HG02642 (cell line): ENCODE measurements at regions not wholly inside any gene's neighbourhood (a gene's known extent, or its start where the extent isn't known, plus 50 kb on each side); places are given as distances from the start of the nearest gene placed in this dataset.
"Not testable (repeated sequence)": the region's sequence is repeated elsewhere in the genome, so short reads cannot be mapped to it uniquely, and the experiment has no call there.

ENCODE experiments used
- ATAC-seq: cut with Tn5 transposase; IDR thresholded peaks from one replicate; pipeline ENCODE4 v1.9.1; 2021; ENCODE audit warnings: mild to moderate bottlenecking; ENCODE audit not compliant: unreplicated experiment, poor library complexity

DNA sequence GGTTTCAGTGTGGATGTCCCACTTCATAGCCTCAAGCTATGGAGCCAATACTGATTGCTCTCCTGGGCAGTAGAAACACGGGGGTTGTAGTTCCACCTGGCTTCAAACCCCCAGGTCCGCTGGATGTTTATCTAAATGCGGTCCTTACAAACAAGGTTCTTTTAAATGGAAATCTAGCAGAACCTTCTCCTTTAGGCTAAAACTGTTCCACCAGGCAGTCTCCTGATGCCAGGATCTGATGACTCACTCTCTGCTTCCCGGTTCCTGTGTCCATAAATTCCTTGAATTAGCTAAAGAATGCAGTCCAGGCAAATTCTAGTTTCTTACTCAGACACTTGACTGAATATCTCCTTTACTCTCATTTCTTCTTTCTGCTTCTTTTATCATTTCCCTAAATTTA lies 108.4 kb upstream of the FAM3C start:
- ATAC-seq, result no peak

DNA sequence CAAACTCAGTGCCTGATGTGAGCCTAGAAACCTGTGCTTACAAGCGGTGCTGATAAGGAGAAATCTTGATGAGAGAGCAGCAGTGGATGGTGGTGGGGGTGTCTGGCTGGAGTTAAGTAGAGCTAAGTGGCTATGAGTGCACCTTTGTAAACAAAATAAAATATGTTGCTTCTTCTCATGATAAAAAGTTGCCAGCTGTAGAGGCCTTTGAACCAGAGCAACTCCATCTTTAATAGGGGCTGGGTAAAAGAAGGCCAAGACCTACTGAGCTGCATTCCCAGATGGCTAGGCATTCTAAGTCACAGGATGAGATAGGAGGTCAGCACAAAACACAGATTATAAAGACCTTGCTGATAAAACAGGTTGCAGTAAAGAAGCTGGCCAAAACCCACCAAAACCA lies 107.6 kb upstream of the FAM3C start:
- no peak for ATAC-seq

DNA sequence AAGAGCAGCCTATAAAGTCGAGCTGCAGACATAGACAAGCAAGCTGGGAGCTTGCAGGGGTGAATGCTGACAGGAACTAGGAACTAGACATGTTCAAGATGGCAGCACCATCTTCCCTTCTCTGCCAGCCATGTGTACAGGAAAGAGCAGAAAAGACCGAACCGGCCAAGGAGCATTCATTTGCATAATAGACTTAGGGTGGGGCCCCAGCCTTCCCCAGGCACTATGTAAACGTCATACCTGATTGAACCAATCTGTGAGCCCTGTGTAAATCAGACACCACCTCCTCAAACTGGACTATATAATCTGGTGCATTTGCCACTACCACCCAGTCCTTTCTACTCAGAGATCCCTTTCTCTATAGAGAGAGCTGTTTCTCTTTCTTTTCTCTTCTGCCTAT lies 106.9 kb upstream of the FAM3C start:
- ATAC-seq, result no peak

DNA sequence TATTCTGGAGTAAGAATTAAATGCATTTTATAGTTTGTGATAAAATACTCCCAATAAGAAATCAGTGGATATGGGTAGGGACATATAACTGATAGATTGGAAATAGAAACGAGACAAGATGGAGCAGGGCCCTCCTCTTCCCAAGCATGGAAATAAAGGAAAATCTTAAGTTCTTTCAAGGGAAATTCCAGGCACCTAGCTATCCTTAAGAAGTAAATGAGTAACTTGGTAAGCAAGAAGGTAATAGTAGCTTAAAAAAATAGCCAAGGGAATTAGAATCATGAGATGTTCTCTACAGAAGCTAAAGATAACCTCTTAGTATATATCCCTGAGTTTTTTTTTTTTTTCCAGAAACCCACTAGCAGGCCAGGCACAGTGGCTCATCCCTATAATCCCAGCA lies 105.5 kb upstream of the FAM3C start:
- ATAC-seq, result no peak

DNA sequence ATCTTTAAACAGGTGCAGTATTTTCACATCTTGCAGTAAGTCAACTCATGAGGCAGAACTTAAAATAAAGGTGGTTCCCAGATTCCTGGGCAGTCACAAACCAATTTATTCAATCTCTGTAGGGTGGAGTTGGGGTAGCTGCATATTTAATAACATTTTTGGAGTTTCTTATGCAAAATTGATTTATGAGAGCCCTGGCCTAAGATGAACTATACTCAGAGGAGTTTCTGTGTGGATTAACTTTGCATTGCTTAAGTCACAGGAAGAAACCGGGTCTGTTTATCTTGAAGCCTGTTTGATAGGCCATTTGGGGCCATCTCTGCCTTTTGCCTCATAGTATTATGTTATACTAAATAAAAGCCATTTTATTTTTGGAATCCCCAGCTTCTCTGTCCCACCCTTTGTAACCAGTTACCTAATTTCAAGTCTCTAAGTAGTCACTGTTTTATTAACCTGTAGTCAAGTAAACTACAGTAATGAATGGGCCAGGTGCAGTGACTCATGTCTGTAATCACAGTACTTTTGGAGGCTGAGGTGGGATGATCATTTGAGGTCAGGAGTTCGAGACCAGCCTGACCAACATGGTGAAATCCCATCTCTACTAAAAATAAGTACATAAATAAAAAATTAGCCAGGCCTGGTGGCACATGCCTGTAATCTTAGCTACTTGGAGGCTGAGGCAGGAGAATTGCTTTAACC lies 104.4 kb upstream of the FAM3C start:
- ATAC-seq, result no peak

DNA sequence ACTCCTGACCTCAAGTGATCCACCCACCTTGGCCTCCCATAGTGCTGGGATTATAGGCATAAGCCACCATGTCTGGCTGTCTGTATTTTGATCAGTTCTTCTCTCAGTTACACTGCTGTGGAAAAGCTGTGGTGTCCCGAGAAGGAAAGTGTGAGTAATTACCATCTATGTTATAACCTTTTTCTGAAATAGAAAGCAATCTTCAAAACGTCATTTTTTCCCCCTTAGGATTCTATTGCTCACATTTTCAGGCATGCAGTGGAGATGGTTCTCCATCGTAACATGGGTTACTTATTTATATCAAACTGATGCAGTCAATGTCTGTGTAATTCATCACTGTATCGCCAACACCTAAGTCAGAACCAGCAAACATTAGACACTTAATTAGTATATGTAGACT lies 103.5 kb upstream of the FAM3C start:
- ATAC-seq, result no peak

DNA sequence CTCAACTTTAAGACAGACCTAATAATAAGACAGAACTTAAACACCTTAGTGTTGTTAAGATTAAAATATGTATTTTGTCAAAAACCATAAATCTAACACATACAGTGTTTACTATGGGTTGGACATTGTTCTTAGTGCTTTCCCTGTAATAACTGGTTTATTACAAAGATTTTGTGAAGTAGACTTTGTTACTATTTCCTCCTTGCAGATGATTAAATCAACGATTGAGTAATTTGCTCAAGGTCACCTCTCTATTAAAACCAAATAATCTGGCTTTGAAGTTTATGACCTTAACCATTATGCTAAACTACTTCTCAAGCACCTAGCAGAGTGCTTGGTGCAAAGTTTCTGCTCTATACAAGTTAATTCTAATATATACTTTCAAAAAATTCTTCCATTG lies 102.7 kb upstream of the FAM3C start:
- no peak for ATAC-seq

DNA sequence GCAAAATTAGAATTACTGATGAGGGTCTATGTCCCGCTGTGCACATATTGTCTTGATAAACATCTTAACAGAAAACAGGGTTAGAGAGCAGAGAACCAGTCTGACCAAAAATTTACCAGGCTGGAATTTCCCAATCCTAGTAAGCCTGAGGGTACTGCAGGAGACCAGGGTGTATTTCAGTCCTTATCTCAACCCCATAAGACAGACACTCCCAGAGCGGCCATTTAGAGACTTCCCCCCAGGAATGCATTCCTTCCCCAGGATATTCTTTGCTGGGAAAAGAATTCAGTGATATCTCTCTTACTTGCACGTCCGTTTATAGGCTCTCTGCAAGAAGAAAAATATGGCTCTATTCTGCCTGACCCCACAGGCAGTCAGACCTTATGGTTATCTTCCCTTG lies 101.4 kb upstream of the FAM3C start:
- not testable (repeated sequence) for ATAC-seq

DNA sequence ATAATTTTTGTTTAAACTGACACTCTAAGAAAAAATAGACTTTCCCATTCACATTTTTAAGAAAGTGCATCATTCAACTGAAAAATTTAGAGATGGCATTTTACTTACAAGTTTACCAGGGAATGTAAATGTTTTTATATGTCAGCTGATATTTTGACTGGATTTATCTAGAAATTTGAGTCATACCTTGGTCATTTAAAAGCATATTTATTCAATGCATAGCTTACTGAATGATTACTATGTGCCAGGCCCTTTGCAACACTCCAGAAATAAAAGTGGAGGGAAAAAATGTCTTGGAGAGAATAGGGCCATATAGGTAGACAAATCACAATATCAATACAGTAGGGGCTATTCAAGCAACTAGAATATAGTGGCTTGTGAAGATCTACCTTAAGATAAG lies 98.4 kb upstream of the FAM3C start:
- ATAC-seq, result no peak

DNA sequence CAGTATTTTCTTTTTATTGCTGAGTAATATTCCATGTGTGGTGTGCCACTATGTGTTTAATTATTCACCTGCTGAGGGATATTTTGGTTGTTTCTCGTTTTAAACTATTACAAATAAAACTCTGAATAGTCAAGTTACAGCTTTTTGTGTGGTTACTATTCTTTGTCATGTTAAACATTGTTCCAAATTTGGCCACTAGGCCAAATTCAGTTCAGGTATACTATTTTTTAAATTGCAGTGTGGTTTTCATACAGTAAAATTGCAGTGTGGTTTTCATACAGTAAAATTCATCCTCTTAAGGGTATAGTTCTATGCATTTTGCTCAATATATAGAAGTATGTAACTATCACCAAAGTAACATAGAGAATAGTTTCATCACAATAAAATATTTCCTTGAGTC lies 97.4 kb upstream of the FAM3C start:
- ATAC-seq, result no peak

DNA sequence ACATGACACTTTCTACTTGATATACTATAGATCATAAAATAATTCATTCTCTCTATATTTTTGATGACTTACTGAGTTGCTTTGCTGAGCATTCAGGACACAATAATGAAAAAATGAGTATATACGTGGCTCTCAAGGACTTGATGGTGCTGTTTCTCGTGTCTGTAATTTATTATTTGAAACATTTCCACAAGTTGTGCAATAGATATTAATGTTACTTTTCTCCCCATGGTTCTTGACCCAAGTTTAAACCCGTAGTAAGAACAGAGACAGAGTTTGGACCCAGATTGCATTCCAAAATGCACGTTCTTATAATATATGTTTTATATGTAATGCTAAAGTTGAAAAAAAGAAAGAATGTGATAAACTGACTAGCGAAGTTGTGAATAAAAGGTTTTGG lies 94.2 kb upstream of the FAM3C start:
- ATAC-seq, result no peak

DNA sequence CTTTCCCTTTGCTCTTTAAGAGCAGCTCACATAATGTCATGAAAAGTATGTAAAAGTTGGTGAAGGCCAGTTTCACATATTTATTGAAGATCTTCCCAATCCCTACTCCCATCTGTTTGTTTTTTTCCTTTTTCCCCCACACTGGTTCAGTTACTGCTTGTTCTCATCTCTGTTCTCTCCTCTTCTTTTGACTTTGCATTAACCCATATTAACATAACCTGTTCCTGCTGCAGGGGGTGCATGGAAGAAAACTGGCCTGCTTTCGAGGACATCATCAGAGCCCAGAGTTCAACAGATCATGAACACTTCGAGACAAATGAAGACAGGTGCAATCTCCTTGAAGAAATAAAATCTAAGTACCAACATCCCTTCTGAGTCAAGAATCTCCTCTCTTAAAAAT lies 93.3 kb upstream of the FAM3C start:
- no peak for ATAC-seq

DNA sequence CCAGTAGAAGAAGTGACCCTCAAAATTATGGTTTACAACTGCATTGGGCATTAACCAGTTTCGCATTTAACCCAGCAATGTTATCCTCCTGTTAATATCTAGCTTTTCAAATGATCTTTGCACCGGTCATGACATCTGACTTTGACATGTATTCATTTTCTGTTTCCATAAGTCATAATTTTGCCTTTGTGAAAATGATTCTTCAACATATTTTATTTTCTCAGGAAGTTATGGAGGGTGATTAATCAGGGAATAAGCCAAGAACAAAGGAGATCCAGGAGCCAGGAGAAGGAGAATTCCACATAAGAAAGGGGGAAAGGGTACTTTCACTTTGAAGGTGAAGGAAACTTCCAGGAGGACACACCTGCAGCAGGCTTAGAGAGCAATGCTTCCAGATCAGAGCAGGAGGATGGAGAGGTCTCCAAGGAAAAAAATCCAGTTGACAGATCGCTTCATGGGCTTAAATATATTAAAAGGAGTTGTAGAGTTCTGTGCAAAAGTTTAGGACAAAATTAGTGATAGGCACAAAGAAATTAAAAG lies 92.1 kb upstream of the FAM3C start:
- no peak for ATAC-seq

DNA sequence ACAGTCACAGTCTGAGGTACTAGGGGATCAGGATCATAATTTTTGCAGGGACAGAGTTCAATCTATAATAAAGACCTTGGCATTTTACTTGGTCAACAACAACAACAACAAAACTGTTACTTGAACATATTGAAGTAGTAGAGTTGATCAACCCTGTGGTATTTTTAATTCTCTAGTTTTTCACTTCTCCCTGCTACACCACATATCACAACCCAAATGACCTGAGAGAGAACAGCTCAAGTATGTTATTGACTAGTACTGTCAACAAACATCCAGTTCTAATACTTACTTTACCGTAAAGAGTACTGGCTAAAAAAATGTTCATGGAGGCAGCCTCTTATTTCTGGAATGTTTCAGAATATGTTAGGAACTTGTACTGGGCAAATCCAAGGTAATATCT lies 90.5 kb upstream of the FAM3C start:
- no peak for ATAC-seq

DNA sequence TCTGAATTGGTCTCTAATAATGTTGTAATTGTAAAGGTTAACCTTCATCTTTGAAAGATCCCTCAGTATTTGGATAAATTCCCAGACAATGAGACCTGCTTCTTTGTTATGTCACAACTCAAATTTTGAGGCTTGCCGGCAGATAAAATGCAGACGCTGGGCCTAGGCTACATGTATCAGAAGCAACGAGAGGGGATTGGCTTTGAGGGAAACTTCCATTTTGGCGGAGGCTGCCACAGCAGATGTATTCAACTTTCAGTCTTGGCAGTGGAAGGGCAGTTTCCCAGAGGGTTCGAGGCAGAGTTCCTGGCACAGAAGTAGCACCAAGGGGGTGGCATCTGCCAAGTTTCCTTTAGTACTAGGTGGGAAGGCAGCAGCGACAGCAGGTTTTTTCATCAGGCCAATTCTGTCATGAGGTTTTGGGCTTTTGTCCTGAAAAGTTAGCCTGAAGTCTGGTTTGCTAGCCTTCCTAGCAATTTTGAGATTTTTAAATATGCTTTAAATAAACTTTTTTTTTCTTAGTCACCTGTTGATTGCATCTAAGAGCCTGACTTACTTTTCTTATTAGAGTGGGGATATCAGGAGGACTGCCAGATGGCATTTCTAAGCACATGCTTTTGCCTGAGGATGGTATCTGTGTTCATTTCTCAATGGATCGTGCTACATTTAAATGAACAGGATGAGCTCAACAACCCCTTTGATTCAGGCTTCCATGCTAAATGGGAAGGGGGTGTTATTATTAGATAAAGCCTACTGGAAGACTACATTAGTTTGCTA lies 89.5 kb upstream of the FAM3C start:
- no peak for ATAC-seq

DNA sequence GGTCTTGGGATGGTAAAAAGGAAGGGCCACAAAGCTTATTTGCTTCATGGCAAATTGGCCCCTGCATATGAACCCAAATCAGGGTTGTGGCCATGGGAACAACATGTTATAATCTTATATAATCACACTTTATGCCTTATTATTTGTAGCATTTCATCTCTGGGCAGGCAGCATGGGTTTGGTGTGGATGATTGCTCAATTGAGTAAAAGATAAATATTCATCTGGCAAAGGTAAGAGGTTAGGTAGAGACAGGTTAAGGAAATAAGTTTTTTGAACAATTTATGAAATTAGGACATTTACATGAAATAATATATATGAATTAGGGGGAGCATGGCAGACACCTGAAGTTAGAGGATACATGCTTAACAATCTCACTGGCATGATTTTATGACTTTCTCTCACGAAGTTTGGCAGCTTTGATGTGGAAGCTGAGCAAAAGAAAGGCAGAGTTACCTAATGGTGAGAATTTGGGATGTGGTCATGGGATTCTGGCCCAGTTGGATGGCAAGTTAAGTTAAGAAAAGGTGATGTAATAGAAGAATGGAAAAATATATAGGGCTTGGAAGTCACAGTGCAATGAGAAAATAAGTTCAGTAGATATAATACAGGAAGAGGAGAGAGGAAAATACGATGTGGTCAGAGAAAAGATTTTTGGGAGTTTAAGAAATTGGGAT lies 88.1 kb upstream of the FAM3C start:
- ATAC-seq, result no peak

DNA sequence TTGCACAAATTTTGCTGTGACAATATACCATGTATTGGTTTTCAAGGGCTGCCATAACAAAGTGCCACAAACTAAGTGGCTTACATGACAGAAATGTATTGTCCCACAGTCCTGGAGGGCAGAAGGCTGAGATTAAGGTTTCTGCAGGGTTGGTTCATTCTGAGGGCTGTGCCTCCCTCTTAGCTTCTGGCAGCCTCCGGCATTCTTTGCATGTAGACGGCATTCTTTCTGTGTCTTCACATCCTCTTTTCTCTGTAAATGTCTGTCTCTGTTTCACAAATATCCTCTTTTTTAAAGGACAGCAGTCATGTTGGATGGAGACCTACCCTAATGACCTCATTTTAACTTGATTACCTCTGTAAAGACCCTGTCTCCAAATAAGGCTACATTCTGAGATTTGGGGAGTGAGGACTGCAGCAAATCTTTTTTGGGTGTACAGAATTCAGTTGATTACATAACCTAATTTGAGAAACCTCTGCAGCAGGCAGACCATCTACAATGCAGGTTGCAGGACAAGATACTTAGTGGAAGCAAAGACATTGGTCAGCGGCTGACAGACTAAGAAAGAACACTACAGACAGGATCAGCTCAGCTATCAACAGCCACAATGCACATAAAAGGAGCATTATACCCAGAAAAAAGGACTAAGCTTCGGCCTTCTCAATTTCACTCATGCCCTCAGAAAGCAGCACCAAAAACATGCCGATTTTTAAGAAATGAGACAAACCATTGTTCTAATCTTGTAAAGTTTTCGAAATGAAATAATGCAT lies 84.6 kb upstream of the FAM3C start:
- no peak for ATAC-seq

DNA sequence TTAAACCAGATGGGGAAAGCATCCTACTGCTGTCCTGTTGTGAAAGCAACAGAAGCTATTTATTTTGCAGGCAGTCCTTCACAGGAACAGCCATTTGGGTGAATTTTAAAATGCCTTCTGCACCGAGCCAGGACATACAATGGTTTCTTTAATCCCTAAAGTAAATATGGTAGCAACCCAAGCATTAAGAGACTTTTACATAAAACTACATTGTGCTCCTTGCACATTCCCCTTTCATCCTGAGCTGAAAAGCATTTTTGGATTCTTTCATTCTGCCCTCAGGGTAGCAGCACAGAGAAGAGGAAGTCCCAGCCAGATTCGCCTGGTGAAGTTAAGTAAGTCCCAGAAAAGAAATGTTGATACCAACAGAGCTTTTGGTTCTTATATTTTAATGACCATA lies 84.0 kb upstream of the FAM3C start:
- ATAC-seq, result no peak

DNA sequence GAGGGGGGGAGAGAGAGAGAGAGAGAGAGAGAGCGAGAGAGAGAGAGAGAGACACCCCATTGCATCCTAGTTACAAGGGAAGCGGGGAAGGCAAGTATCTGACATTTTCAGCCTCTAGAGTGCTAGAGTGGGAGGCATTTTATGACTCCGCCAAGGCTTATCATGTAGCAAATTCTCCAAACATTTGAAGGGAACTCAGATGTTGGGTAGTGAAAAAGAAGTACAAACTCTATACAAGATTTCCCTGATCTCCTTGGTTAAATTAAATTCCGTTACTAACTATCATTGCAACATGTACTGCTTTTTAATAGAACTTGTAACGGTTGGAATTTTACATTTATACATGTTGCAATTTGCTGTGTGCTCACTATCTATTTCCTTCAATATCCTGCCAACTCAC lies 83.4 kb upstream of the FAM3C start:
- no peak for ATAC-seq

DNA sequence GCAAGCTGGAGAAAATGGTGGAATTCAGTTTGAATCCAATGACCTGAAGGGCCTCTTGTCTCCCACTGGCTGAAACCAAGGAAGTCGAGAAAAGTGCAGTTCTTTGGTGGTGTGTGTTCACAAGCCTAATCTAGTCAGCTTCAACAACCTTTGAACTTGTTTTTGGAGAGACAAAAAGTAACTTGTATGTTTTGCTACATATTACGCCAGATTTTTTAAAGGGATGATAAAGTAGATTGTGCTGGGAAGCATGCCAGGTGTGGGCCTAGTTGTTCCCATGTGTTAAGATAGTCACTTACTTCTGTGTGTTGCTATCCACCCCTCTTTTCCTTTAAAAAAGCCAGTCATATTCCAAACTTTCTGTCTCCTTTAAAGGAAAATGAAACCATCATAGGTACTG lies 79.7 kb upstream of the FAM3C start:
- ATAC-seq, result no peak

DNA sequence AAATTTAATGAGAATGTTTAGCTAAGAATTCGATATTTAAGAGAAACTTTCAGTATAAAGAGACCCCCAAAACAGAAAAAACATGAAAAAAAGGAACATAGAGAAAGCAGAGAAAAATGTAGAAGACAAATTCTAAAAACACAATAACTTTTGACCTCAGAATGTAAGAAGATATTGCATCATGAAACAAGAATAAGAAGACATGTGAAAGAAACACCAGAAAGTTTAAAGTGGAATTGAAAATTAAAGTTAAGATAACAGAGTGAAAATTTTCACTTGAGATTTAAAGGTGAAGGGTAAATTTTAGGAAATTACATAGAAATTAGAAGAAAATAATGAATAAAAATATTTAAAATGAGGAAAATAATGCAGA lies 78.2 kb upstream of the FAM3C start:
- ATAC-seq, result no peak
